Breast epithelium (tissue), 4 donors: ENCODE measurements at regions not wholly inside any gene's neighbourhood (a gene's known extent, or its start where the extent isn't known, plus 50 kb on each side); places are given as distances from the start of the nearest gene placed in this dataset.

ENCODE experiments used
- DNase-seq, 2 donors: peaks; one replicate each; pipeline ENCODE4 v3.0.0-alpha.2; 2019; ENCODE audit warnings: low spot score in 2 of 2
- H3K27ac ChIP-seq, 2 donors: fragments of 200-600 bp; sonication (generic) in 1 of 2; one replicate each; pipeline ENCODE4 v1.5.1; 2016 to 2019; ENCODE audit warnings: mild to moderate bottlenecking in 1 of 2
- H3K27me3 ChIP-seq, 2 donors: fragments of 200-600 bp; sonication (generic) in 1 of 2; one replicate each; pipeline versions ENCODE4 v1.5.1 to v1.6.0; 2017 to 2019; ENCODE audit warnings: control low read depth in 1 of 2, mild to moderate bottlenecking in 1 of 2
- H3K36me3 ChIP-seq: fragments of 200-600 bp; one replicate; pipeline ENCODE4 v1.5.1; 2019
- H3K4me1 ChIP-seq, 2 donors: fragments of 200-600 bp; sonication (generic); one replicate each; pipeline ENCODE4 v1.5.1; 2016 to 2019; ENCODE audit warnings: control low read depth in 1 of 2
- H3K4me3 ChIP-seq, 3 donors: fragments of 200-600 bp; sonication (generic); 1 replicate in 2 of 3; 2 replicates in 1 of 3; pipeline ENCODE4 v1.5.1; 2016 to 2019; ENCODE audit warnings: mild to moderate bottlenecking in 3 of 3, moderate library complexity in 2 of 3
- H3K9me3 ChIP-seq, 2 donors: fragments of 200-600 bp; sonication (generic) in 1 of 2; one replicate each; pipeline ENCODE4 v1.5.1; 2016 to 2019; ENCODE audit warnings: control low read depth in 1 of 2
- POLR2A ChIP-seq: fragments of 450-650 bp; IDR thresholded peaks from one replicate; pipeline ENCODE4 v1.6.1; 2016; ENCODE audit warnings: antibody characterized with exemption, mild to moderate bottlenecking, moderate library complexity
- POLR2AphosphoS5 ChIP-seq, 3 donors: sonication (generic); formaldehyde crosslinking; IDR thresholded peaks; one replicate each; pipeline ENCODE4 v1.6.1; 2017; ENCODE audit warnings: antibody characterized with exemption in 3 of 3
- intact Hi-C: fragments of 100-400 bp; cut with DNase I; formaldehyde crosslinking; loops from one replicate; pipeline ENCODE4 v1.15.1; 2023; ENCODE audit warnings: low total_unique reads
- TF ChIP-seq, protein P1 (sequence below), 3 donors: fragments of 450-650 bp; IDR thresholded peaks; one replicate each; pipeline ENCODE4 v1.5.1; 2016 to 2017; ENCODE audit warnings: antibody characterized with exemption in 3 of 3, mild to moderate bottlenecking in 3 of 3, moderate library complexity in 3 of 3

GRCh38 chr2:2947406-2947805 lies 430.2 kb downstream of the EIPR1 start:
- no peak for DNase-seq
- TF ChIP-seq POLR2A (no peak), POLR2AphosphoS5 (IDR thresholded peaks at IDR 0.05) (no peak)
- TF ChIP-seq, protein P1, sequence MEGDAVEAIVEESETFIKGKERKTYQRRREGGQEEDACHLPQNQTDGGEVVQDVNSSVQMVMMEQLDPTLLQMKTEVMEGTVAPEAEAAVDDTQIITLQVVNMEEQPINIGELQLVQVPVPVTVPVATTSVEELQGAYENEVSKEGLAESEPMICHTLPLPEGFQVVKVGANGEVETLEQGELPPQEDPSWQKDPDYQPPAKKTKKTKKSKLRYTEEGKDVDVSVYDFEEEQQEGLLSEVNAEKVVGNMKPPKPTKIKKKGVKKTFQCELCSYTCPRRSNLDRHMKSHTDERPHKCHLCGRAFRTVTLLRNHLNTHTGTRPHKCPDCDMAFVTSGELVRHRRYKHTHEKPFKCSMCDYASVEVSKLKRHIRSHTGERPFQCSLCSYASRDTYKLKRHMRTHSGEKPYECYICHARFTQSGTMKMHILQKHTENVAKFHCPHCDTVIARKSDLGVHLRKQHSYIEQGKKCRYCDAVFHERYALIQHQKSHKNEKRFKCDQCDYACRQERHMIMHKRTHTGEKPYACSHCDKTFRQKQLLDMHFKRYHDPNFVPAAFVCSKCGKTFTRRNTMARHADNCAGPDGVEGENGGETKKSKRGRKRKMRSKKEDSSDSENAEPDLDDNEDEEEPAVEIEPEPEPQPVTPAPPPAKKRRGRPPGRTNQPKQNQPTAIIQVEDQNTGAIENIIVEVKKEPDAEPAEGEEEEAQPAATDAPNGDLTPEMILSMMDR (IDR thresholded peaks at IDR 0.05) = no peak
- intact Hi-C loops = no loop called here
- no peaks in the 10 kb centered on the region for H3K4me1 ChIP-seq
- H3K27ac ChIP-seq = no peak overlapping the region
- peaks cover 0 to 13% of the 10 kb centered on the region in 2 donors for H3K9me3 ChIP-seq
- H3K27me3 ChIP-seq = no peaks in the 10 kb centered on the region
- H3K36me3 ChIP-seq = no peaks in the 10 kb centered on the region
- no peak overlapping the region for H3K4me3 ChIP-seq

DNA sequence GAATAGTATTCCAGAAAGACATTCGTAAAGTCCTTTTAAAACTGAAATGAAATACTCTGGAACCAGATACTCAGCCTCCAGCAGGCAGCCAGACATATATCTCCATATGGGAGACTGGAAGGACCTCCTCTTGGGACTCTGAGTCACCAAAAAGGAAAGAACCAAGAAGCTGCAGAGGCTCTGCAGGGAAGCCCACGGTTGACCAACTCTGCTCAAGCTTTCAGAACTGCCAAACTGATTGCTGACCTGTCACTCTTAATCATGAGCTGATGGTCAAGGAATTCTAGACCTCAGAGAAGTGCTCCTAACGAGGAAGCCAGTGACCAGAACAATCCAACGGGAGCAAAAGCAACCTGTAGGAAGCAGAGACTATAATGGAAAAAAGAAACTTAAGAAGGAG lies 434.7 kb downstream of the EIPR1 start:
- intact Hi-C loops = no loop called here
- TF ChIP-seq, protein P1 (IDR thresholded peaks at IDR 0.05) = no peak
- TF ChIP-seq POLR2AphosphoS5 (IDR thresholded peaks at IDR 0.05) = no peak
- TF ChIP-seq POLR2A = no peak
- Histone ChIP-seq H3K36me3 (no peaks in the 10 kb centered on the region), H3K4me3 (no peak overlapping the region), H3K27ac (no peak overlapping the region), H3K4me1 (no peaks in the 10 kb centered on the region), H3K9me3 (peaks cover 0 to 13% of the 10 kb centered on the region in 2 donors), H3K27me3 (no peaks in the 10 kb centered on the region)
- no peak for DNase-seq

DNA sequence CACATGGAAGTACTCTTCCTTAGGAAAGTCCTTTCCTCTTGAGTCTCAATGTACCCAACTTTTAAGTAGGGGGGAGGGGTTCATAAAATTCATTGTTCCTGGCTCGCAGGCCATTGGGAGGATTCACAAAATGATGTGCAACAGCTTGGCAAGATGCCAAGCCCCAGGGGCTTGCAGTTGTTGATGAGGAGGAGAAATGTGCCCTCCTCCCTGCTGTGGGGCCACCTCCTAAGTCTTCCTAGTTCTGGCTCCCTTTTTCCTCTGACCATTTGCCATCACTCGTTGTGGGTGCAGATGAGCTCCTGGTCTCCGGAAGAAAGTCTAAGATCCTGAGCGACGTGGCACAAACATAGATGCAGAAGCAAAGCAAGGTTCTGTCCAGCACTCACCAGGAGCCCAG lies 435.4 kb downstream of the EIPR1 start:
- no peak for DNase-seq
- Histone ChIP-seq H3K36me3 (no peaks in the 10 kb centered on the region), H3K4me1 (no peaks in the 10 kb centered on the region), H3K4me3 (no peak overlapping the region), H3K27me3 (no peaks in the 10 kb centered on the region), H3K27ac (no peak overlapping the region), H3K9me3 (peaks cover 0 to 13% of the 10 kb centered on the region in 2 donors)
- intact Hi-C loops = no loop called here
- TF ChIP-seq POLR2A (no peak), POLR2AphosphoS5 (IDR thresholded peaks at IDR 0.05) (no peak)
- TF ChIP-seq, protein P1 (IDR thresholded peaks at IDR 0.05) = no peak

- no peak for DNase-seq
- Histone ChIP-seq H3K27me3 (no peaks in the 10 kb centered on the region), H3K9me3 (peaks cover 0 to 11% of the 10 kb centered on the region in 2 donors), H3K27ac (no peak overlapping the region), H3K36me3 (no peaks in the 10 kb centered on the region), H3K4me1 (no peaks in the 10 kb centered on the region), H3K4me3 (no peak overlapping the region)
- TF ChIP-seq POLR2AphosphoS5 (IDR thresholded peaks at IDR 0.05) = no peak
- TF ChIP-seq, protein P1 (IDR thresholded peaks at IDR 0.05) = no peak
- no peak for TF ChIP-seq POLR2A
- intact Hi-C loops = no loop called here
Observed at GRCh38 chr2:2941205-2941604, 436.4 kb downstream of the EIPR1 start.

DNA sequence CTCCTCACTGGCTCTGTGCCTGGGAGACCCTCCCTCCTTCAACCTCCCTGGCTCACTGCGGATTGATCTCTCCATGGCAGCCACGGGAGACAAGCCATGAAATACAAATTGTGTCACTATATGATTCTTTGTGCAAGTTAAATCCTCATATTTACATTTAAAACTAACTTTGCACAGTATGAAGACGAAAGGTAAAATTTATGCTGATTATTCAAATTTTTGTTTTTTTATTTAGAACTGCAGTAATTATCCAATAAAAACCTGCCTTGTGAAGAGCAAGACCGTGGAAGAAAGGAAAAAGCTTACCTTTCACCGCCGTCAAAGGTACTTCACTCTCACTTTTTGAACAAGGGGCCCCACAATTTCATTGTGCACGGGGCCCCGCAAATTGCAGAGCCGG lies 436.9 kb downstream of the EIPR1 start:
- Histone ChIP-seq H3K4me3 (no peak overlapping the region), H3K27me3 (no peaks in the 10 kb centered on the region), H3K27ac (no peak overlapping the region), H3K36me3 (no peaks in the 10 kb centered on the region), H3K4me1 (no peaks in the 10 kb centered on the region), H3K9me3 (peaks cover 0 to 9% of the 10 kb centered on the region in 2 donors)
- intact Hi-C loops = no loop called here
- DNase-seq = no peak
- TF ChIP-seq, protein P1 (IDR thresholded peaks at IDR 0.05) = no peak
- TF ChIP-seq POLR2A (no peak), POLR2AphosphoS5 (IDR thresholded peaks at IDR 0.05) (no peak)
